HG03342 (cell line): ENCODE measurements at regions not wholly inside any gene's neighbourhood (a gene's known extent, or its start where the extent isn't known, plus 50 kb on each side); places are given as distances from the start of the nearest gene placed in this dataset.
"Not testable (repeated sequence)": the region's sequence is repeated elsewhere in the genome, so short reads cannot be mapped to it uniquely, and the experiment has no call there.

Experiments used
- ATAC-seq: cut with Tn5 transposase; IDR thresholded peaks from one replicate; pipeline ENCODE4 v1.9.1; 2021; ENCODE audit warnings: mild to moderate bottlenecking, moderate library complexity; ENCODE audit not compliant: unreplicated experiment

DNA sequence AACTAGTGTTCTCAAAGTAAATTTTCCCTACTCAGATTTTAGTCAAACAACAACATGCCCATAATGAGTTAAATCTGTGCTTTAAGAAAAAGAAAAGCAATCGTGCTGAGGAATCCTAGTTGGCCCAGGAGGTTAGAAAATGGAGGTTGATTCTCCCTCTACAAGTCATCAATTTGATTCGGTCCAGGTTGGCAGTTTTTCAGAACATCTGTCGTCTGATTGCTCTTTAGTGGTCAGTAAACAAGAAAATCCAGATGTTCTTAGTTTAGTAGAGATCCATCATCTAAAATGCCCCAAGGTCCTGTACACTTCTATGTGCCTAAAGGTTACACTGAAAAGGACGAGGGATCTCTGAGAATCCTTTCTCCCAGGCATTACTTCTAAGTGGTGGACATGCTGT, 659.2 kb downstream of the MTRR start:
- no peak for ATAC-seq

DNA sequence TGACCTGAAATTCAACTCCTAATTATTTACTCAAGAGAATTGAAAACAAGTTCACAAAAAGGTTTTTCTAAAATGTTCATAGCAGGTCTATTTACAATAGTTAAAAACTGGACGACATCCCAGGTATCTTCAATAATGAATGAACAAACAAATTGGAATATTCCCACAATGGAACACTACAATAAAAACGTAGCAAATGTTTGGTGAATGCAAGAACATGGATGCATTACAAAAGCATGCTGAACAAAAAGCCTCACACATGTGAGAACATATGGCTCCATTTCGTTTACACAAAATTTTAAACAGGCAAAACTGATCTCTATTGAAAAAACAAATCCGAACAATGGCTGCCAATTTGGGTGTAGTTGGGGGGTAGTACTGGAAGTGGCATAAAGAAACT, 669.9 kb downstream of the MTRR start:
- no peak for ATAC-seq

DNA sequence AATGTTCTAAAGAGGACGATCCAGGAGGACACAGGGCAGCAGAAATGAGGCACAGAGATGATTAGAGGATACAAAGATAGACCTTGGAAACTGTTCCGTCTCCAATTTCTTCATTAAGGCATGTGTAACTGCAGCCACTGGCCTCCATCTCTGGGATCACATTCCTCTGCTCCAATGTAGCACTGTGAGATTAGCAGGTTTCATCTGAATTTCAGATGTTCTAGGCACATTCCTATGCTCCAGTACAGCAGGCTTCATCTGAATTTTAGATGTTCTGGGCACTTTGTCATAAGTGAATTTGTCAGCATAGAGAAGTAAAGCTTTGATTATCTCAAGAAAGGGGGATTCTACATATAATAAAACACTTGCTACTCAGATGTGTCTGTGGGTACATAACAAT, 671.4 kb downstream of the MTRR start:
- no peak for ATAC-seq

DNA sequence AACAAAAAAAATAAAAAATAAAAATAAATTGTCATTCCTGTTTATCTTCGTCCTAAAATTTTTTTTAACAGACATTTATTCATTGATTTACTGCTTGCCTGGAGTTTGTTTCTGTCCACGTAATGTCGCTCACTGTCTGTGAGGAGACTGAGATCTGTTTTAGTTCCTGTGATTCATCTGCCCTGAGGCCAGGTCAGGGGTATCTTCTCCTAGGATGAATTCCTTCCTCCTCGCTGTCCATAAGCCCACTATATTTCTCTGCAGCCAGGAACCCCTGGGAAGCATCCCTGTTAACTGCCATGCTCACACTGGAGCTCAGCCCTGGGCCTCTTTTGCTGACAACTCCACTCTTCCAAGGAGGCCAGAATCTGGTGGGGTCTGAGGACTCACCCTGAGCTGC, 682.0 kb downstream of the MTRR start:
- no peak for ATAC-seq

DNA sequence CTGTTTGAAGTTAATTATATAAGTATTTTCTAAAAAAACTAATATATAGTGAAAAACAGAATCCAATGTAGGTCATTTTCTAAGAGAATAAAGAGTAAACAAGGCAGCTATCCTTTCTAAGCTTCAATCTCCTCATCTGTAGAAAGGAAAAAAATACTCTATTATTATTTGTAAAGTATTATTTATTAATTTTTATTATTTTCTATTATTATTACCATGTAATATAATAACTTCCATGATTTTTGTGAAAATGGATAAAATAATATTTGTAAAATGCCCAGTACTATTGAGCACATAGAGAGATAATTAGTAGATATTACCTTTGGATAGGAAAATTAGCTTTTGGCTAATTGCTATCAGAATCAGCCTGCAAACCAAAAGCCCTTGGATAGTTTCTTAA, 684.4 kb downstream of the MTRR start:
- ATAC-seq: no peak

DNA sequence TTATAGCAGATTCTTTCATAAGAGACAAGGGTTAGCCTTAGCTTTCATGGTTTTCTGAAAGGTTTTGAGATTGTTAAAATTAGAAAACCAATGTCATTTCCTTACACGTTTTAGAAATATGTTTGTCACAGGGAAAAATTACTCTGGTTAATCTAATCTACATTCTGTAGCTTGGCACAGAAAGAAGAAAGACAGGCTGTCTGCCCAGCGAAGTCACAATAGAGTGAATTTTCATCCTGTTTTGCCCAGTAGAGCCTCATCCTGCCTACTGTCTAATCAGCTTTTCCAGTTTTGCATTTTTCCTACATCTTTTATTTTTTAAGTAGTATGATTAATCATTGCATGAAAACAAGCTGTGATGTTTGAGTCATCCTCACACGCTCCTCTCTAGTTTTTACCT, 688.8 kb downstream of the MTRR start:
- no peak for ATAC-seq

DNA sequence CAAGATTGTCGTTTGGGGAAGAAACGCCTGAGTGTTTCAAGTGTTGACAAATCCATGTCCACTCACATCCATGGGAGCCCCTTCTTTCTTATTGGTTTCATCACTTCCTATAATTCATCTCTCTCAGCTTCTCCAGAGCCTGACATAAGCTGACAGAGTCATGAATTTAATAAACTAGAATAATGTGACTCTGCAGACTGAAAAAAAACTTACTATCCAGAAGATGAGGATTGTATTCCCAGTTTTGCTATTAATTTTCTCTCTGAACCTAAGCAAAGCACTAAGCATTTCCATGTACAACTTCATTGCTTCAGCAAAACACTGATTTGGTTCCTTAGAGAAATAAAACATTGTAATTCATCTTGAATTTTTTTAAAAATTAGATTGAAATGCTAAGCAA, 691.8 kb downstream of the MTRR start:
- ATAC-seq: no peak

DNA sequence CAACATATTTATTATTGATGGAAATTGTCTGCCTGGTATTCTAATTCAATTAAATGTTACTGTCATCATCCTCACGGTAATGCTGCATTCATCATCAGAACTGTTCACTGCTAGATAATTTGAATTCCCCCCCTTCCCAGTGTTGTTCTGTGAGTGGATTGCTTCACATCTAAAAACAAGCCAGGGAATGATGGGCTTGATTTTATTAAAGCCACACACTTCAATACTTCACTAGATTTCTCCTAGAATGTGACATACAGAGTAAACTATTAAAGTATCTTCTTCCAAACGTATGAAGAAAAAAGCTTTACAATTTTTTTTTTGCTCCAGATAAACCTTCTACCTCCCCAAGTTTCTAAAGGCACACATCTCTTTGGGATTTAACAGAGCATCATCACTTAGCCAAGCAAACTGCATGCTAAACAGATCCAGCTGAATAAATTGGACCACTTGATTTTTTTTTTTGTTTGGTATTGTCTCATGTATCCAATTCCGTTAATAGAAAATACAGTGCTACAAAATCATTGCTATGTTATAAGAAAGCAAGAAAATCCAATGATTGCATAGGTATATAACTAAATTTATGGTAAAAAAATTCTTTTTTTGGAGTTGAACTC, 692.4 kb downstream of the MTRR start:
- no peak for ATAC-seq

DNA sequence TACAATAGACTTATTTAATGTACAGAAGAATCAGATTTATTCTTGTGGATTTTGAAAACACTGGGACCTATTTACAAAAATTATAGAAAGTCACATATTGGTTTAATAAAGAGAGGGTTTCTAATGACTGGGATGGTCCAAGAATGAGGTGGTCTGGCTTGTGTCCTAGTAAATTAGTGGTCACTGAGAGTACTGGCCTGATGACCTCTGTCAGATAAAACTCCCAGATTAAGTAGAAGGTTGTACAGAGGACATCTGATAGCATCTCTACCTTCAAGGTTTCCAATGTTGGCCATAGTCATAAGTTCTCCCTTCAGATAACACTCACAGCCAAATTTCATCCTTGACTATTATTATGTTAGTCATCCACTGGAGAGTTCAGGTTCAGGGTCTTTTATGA, 692.9 kb downstream of the MTRR start:
- ATAC-seq: no peak

DNA sequence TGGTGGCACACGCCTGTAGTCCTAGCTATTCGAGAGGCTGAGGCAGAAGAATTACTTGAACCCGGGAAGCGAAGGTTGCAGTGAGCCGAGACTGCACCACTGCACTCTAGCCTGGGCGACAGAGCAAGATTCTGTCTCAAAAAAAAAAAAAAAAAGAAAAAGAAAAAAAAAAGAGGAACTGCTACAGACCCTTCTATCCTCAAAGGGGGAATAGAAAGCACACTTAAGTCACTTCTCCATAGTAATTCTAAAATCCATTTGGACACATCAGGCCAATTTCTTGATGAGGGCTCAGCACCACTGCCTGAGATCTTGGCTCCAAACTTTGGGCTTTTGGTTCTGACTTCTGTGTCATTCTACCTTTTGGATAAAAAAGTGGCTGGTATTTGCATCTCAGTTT, 694.6 kb downstream of the MTRR start:
- not testable (repeated sequence) for ATAC-seq

DNA sequence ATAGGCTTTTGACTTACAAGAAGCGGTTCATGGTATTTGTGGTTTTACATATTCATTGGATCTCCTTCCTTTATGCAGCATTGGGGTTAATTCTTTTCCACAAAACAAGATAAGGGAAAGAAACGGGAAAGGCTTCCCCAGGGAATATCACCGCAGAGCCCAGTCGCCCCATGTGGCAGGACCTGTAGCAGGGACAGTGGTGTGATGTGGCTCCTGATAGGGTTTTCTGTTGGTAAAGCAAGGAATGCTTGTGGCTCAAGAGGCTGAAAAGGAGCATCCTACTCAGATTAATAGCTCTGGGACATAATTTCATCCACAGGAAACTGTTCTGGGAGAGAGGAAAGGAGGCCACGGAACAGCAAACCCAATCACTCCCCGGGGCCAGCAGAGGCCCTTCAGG, 699.9 kb downstream of the MTRR start:
- no peak for ATAC-seq

DNA sequence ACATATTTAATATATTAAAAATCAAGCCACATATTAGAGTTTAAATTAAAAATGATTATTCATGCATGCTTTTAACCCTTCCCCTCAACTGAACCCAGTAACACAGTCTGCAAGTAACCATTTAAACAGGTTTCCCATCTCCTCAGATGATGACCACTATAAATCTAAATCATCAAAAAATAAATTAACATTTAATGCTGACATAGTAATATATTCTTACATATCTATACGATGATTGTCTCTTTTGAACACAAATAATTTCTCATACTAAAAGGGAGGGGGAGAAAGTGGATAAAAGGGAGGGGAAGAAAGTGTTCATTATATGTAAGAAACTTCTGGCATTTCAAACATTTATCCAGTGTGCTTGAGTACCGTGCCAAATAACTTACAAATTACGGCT, 701.6 kb downstream of the MTRR start:
- no peak for ATAC-seq

DNA sequence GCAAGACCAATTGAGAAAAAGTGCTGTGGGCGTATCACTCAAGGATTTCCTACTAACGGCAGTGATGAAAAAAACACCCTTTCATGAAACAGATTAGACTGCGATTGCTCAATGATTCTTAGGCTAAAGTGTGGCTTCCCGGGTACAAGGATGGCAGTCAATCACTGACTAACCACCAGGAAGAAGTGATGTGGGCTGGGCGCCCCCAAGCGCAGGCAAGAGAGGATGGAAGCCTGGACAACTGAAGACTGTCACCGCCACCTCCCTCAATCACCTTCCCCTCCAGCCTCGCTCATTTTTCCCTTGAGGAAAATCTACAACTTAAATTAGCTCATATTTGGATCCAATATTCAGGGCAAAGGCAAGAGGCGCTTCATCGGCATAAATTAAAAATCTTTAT, 707.2 kb downstream of the MTRR start:
- ATAC-seq: no peak

DNA sequence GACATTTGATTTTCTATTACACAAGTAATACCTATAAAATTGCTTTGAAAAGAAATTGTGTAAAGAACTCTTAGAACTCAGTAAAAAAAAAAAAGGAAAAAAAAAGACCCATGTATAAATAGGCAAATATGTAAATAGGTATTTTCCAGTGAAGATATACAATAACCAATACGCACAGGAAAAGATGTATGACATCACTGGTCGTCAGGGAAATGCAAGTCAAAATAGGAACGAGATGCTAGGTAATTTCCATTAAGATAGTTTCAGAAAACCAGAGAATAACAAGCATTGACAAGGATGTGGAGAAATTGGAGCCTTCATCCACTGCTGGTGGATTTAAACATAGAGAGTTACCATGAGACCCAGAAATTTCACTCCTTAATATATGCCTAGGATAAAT, 708.8 kb downstream of the MTRR start:
- ATAC-seq: peak; percentile 81

DNA sequence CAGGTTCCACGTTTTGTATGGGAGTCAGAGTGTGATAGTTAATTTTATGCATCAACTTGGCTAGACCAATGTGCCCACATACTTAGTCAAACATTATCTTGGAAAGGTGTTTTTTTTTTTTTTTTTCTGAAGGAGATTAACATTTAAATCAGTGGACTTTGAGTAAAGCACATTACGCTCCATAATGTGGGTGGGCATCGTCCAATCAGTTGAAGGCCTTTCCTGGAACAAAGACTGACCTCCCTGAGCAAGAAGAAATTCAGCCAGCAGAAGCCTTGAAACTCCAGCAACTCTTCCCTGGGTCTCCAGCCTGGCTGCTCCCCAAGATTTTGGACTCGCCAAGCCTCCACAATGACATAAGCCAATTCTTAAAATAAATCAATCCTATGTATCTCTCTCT, 711.4 kb downstream of the MTRR start:
- ATAC-seq: no peak

DNA sequence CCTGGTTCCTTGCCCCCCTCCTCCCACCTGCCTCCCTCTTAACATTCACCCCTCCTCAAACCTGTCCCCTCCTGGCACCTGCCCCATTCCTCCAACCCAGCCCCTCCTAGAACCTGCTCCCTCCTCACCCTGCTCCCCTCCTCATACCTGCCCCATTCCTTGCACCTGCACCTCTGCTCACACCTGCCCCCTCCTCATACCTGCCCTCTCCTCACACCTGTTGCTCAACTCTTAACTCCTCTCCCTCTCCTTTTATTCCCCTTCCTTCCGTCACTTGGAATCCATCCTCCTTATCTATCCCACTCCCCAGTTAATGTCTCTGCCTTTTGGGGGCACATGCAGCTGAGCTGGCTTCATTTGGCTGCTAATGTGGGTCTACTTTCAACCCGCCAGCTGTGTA, 712.1 kb downstream of the MTRR start:
- ATAC-seq: no peak

DNA sequence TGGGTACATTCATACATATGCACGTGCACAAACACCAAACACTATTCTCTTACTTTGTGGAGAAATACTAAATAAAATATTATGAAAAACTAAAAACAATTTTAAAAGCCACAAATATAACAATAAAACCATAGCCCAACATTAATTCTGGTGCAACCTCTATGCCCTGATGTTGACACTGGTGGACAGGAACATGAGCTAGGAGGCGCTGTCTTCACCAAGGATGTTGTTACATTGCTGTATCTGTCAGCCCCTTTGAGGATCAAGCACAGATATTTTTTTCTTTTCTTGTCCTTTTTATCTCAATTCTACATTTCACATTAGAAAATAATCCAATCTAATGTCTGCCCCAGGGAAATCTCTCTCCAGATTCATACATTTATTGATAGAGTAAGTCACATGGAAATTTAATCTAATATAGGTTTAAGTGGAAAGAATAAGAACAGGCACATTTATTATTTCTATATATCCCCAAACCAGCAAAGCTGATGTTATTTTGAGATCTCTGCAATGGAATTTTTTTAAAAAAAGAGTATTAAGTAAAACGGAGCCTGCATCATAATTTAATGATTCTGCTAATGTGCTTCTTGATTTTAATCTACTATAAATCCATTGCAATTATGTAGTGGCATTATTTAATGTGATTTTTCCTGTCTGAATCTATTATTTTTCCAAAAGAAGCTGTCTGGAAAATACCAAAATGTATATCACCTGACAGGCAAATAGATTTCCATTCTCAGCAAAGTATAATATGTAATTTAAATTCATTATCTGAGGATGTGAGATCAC, 716.5 kb downstream of the MTRR start:
- ATAC-seq: no peak

DNA sequence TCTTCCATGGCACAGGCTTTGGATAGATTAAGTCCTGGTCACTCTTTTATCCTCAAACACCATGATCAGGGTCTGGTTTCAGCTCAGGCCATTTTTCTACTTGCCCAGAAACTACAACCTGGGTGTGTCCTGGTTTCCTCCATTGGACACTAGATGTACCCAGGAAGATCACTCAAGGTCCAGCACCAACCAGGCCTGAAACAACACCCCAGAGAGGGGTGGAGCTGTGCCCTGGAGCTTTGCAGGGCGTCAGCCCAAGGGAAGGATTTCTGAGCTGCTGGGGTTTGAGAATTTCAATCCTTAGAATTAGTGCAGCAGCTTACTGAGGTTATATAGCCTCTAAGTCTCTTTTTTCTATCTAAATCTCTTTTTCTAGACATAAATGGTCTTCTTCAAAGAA, 722.0 kb downstream of the MTRR start:
- ATAC-seq: no peak

DNA sequence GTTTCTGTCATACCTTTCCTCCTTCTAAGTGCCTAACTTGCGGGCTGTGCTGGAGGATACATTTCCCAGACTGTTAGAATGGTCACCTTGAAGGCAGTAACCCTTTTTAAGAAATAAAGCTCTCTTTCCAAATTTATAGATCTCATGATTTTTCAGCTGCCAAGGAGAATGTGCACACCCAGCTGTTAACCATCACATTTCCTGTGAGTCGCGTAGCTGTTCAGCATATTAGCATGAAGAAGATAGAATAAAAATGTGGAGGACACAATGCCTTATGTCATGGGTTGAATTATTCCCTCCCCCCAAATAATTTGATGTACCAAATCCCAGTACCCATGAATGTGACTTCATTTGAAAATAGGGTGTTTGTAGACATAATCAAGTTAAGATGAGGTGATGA, 729.4 kb downstream of the MTRR start:
- ATAC-seq: no peak

DNA sequence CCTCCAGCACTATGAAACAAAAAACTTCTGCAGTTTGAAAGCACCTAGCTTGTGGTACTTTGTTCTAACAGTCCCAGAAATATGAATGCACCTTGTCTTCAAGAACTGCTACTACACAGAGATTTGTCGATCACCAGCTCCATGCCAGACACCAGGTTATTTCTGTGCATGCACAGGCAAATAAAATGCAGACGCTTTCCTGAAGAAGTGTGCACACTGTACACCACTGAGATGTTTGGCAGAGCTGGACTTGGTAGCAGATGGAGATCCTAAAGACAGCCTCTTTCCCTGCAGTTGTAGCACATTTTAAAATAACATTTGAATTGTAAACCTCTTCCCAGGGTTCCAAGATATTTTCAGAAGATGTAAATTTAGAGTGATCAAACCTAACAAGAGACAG, 730.0 kb downstream of the MTRR start:
- ATAC-seq: no peak

DNA sequence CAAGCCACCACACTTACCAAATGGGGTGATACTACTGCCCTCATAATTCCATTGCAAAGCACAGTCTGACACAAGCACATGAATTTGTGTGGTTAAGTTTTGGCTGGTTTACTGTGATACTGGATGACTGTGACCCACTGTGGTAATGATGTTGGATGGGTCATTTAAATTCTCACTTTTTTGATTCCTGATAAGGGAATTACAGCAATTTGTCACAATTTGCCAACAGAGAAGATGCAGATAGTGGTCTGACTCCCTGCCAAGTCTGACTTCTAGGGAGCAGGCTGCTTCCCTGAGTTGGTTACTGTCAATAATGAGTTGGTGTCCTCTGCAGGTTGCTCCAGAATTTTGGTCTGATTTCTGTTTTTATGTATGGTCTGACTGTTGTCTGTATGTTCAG, 731.9 kb downstream of the MTRR start:
- no peak for ATAC-seq

DNA sequence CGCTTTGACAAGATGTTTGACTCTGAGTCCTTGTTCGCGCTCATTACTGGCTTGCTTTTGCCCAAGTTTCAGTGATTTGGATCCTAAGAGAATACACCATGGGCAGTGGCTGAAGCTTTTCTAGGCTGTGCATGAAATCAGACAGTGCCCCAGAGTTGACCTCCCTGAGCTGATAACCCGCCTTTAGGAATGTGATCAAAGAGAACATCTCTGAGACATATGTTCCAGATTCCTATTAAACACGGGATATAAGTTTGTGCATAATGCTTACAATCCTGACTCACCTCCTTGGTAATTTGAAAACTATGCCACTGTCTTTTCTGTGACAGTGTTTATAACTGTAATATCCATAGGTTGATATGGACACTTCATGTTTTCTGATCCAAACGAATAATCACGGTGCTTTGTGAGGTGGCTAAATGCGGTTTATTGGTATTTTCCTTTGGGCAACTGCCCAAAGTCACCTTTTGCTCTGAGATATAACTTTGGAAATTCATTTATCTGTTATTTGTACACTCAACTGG, 732.9 kb downstream of the MTRR start:
- no peak for ATAC-seq

DNA sequence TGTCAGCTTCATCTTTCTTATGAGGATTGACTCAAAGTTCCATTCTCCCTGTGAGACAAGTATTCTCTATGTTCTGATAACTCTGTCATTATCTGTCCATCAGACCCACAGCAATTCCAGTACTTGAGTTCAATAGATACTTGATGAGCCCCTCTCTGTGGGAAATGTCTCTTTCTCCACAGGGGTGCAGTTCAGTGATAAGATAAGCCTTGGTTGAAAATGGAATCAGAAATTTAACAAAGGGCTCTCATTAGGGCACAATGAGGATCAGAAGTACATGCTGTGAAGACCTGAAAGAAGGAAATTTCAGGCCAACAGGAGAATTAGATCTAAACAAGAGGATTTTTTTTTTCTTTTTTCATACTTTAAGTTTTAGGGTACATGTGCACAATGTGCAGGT, 737.3 kb downstream of the MTRR start:
- no peak for ATAC-seq
